Bone marrow (tissue), 2 donors: ENCODE measurements at regions not wholly inside any gene's neighbourhood (a gene's known extent, or its start where the extent isn't known, plus 50 kb on each side); places are given as distances from the start of the nearest gene placed in this dataset.

Experiments used
- DNase-seq, 2 donors: peaks; one replicate each; lab custom pipeline; 2025; lab: John Stamatoyannopoulos, UW

DNA sequence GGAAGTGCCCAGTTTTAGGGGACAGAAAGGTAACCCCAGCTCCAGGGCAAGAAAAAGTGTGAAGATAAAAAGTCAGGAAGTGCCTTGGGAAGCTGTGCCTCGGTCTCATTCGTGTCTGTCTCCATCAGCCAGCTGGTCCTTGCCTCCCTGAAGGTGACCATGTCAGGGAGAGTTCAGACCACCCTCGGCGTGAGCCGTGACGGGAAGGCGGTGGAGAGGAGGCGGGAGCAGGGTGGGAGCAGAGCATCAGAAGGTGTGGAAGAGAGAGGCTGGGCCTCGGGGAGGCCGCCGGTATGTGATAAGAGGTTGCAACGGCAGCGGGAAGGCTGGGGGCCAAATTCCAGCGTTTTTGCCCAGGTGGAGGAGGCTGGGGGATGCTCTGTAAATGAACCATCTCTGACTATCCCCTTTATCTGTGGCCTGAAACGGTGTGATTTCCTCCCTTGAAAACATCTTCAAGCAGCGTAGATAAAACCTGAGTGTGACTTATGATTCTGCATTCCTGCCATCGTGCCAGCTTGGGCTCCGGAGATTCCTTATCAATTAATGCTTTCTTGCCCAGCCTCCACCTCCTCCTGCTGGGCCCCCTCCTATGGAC is 251.8 kb downstream of the IRF8 start:
- no peak for DNase-seq

DNA sequence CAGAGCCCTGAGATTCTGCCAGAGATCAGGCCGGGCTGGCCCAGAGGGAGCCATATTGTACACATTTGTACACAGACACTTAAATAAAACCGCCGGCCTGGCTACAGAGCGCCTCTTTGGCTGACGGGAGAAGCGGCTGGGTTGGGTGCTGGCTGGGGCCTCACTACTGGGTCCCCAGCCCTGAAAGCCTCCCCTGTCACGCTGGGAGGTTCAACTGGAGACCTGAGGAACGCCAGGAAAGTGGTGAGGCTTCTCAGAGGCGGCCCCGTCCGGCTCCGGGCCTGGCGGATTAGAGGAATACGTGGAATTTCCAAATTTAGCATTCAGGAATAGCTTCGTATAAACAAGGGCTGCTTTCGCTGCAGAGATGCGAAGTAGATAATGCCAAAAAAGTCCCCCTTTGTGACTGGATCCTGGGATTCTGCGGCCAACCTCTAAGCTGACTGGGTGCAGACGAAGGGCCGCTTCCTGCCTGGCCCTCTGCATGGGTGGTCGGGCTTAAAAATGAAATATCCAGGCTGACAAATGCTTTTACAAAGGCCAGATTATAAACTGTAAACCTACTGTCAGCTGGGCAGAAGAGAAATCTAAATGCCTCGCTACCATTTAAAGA is 252.4 kb downstream of the IRF8 start:
- DNase-seq, result no peak

GRCh38 chr16:86156155-86156554 is 257.2 kb downstream of the IRF8 start:
- no peak for DNase-seq

- DNase-seq, result no peak
Observed at GRCh38 chr16:86157616-86158247, 258.8 kb downstream of the IRF8 start.

DNA sequence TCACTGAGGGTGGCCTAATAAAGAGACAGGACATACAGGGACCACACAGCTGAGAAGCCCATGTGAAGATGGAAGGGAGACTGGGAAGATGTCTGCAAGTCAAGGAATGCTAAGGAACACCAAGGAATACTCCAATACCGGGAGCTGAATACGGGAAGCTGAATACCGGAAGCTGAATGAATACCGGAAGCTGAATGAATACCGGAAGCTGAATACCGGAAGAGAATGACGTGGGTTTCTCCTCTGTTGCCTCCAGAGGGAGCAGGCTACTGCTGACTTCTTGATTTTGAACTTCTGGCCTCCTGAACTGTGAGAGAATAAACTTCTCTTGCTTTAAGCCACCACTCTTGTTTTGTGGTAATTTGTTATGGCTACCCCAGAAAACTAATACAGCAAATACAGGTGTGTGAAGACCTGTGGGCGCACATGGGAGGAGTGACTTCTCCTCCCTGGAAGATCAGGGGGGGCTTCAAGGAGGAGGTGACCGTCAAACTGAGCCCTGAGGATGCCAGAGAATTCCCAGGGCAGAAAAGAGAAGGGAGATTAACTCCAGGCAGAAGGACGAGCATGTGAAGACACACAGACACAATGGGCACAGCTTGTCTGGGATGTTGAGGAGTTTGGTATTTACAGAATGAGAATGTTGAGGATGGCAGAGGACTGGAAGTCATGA is 259.9 kb downstream of the IRF8 start:
- no peak for DNase-seq

GRCh38 chr16:86165479-86165878 is 266.5 kb downstream of the IRF8 start:
- no peak for DNase-seq

DNA sequence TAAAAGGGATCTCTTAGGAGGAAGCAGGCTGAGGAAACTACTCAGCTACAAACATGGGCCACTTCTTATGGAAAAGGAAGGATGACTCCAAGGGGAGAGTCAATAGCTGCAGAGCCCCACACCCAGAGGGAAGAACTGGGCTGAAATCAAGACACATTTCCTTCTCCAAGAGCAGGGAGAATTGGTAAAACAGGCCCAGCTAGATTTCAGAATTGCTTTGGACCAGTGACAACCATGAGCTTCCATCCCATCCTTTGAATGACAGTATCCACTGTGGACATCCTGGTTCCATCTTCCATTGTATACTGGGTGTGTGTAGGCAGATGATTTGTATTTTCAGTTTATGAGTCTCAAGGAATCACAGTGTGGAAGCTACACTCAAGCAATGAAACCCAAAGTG is 267.5 kb downstream of the IRF8 start:
- DNase-seq, result no peak

DNA sequence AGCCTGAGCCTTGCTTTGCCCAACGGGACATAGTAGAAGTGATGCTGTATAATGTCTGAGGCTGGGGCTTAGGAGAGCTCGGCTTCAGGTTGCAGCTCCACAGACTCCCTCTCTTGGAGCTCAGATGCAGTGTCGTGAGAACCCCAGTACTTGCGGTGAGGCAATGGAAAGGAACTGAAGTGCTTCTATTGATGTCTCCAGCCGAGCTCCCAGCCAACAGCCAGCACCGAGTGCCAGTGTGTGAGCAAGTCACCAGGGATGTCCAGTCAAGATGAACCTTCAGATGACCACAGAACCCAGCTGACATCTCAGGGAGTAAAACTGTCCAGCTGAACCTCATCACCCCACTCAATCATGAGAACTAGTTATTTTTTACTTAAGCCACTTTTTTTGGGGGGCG is 268.1 kb downstream of the IRF8 start:
- DNase-seq, result no peak

DNA sequence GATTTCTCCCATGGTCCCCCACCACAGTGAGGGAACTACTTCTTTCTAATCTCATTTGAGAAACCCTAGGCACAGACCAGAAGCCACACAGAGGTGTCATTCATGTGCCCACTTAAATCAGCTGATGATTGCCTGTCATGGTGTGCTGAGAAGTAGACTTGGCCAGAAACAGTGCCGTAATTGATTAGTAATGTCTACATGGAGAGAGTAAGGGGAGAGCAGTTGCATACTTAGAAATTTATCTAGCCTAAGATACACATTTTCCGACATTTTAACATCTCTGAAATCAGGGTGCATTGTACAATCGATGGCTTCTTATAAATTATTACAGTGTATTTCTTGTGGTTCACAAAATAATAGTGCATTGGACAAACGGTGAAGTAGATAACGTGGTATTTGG is 271.8 kb downstream of the IRF8 start:
- DNase-seq, result no peak

DNA sequence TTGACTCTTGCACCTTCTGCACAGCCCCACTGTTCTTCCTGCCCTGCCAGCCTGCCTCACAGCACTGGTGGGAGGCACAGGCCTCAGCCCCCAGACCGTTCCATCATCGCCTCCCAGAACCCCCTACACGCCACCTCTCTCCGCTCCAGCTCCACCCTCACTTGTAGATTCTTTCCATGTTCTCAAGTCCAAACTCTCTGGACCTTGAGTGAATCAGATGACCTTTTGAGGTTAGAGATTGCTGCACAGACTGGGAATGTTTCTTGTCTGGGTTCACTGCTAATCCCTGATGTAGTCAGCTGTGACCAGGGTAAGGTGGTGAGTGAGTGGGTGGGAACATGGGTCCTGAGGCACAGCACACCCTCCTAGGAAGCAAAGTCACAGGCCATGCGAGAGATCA is 272.4 kb downstream of the IRF8 start:
- no peak for DNase-seq

- no peak for DNase-seq
Observed at GRCh38 chr16:86175816-86176215, 276.9 kb downstream of the IRF8 start.

- DNase-seq, result no peak
Observed at GRCh38 chr16:86176462-86176861, 277.5 kb downstream of the IRF8 start.

GRCh38 chr16:86180244-86180643 is 281.3 kb downstream of the IRF8 start:
- no peak for DNase-seq

DNA sequence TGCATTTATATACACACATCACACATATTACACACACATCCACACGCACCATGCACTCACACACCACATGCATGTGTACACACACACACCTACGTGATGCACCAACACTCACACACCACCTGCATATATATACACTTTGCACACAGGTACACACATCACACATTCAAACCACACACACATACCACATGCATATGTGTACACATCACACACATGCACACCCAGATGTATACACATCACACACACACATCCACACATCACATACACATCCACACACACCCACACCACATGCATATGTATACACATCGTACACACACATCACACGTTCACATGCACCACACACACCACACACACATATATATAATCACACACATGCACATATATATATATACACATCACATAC is 281.8 kb downstream of the IRF8 start:
- no peak for DNase-seq

- DNase-seq, result no peak
Observed at GRCh38 chr16:86181526-86181925, 282.6 kb downstream of the IRF8 start.

GRCh38 chr16:86184185-86184584 is 285.2 kb downstream of the IRF8 start:
- DNase-seq, result no peak

DNA sequence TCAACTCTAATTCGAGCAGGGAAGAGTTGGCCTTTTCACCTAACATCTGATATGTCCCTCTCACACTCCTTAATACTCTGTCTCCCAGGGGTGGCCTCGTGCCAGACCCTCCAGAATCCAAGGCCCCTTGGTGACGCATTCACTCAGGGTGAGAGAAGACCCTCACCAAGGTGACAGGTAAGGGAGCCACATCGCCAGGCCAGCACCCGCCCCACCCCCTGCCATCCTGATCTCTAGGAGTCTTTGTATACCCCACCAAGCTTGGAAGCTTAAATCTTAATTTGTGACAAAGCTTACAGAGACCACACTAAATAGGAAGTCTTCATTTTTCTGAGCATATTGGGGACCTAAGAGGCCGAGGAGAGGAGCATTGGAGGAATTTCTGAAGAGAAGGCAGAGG is 286.1 kb downstream of the IRF8 start:
- DNase-seq, result no peak

DNA sequence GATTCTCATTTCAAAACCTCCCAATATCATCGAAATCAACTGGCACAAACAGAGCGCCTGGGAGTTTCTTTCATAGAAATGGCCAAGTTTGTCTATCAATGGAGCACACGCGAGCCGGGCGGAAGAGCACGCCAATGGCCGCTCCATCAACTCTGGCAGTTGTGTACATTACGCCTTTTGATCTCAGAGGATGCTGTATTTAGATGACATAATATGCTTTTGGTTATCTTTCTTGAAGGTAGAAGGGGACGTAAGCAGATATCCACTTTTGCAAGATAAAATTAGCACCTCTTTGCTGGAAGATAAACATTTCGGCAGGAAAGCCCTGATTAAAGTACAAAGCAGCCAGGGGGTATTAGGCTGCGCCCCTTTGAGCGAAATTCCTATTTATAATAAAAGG is 287.4 kb downstream of the IRF8 start:
- DNase-seq, result no peak

DNA sequence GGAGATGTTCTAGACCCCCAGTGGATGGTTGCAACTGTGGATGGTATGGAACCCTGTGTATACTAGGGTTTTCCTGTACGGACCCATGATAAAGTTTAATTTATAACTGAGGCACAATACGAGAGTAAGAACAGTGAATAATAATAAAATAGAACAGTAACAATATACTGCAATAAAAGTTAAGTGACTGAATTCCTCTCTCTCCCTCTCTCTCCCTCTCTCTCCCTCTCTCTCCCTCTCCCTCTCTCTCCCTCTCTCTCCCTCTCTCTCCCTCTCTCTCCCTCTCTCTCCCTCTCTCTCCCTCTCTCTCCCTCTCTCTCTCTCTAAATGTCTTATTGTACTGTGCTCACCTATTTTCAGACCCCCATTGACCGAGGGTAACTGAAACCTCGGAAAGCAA is 291.0 kb downstream of the IRF8 start:
- no peak for DNase-seq

DNA sequence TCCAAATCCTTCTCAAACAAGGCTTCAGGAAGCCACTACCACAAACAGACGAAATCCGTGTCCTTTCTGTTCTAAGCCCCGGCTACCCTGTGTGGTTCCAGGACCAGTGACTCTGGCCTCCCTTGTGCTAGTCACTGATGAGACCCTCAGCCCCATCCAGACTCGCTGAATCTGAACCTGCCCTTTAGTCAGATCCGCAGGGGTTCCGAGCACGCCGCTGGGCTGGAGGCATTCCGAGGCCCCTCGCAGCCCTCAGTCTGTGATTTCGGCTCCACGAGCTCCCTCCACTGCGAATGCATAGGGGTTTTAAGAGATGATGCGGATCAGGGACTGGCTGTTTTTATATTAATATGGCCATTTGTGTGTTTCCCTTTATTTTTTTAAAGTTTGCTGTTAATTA is 292.7 kb downstream of the IRF8 start:
- no peak for DNase-seq

GRCh38 chr16:86193528-86194193 is 294.7 kb downstream of the IRF8 start:
- no peak for DNase-seq

DNA sequence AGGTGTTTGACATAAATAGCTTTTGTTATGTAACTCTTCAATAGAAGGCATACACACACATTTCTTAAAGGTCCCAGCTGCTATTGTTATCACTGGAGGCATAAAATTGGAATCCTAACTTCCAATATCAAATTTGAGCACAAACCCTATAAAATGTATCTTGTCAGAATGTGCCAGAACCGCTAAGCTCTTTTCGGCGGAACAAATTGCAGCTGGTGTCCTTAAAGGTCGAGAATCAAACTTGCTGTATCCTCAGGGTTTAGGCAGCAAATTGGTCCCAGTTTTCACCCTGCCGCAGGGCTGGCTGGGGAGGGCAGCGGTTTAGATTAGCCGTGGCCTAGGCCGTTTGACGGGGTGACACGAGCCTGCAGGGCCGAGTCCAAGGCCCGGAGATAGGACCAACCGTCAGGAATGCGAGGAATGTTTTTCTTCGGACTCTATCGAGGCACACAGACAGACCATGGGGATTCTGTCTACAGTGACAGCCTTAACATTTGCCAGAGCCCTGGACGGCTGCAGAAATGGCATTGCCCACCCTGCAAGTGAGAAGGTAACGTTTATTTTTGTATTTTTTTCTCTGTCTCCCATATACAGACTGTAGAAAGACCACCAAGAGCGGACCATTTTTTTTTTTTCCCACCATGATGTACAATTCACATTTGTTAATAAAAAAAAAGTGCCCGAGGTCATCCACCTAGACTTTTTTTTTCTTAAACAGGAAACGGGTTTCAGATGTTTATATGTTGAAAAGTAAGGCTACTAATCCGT is 297.1 kb downstream of the IRF8 start:
- no peak for DNase-seq
